Stimulated activated CD4-positive, alpha-beta T cell treated with anti-CD3 and anti-CD28 coated beads, Interleukin-2, amount 100 ng/mL, for 24 hours (primary cell): ENCODE measurements at regions not wholly inside any gene's neighbourhood (a gene's known extent, or its start where the extent isn't known, plus 50 kb on each side); places are given as distances from the start of the nearest gene placed in this dataset.

Source experiments
- DNase-seq, 2 donors: peaks; one replicate each; pipeline ENCODE4 v3.0.0-alpha.2; 2020

DNA sequence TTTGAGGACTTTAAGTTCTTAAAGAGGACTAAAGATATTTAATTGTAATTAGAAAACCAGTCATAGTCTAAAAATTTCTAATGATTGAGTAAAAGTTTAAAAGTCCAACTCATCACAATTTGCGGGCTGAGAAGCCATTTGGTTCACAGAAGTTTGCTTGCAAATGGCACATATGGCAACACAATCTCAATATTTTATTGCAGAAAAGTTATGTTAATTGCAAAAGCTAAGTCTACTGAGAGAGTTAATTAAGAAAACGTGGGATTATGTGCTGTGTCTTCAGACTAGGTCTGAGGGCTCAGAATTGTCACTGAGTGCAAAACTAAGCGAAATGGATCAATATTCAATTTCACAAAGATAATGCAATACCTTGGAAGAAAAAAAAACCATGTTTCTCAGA is 289.7 kb downstream of the PYDC2 start:
- DNase-seq = no peak

DNA sequence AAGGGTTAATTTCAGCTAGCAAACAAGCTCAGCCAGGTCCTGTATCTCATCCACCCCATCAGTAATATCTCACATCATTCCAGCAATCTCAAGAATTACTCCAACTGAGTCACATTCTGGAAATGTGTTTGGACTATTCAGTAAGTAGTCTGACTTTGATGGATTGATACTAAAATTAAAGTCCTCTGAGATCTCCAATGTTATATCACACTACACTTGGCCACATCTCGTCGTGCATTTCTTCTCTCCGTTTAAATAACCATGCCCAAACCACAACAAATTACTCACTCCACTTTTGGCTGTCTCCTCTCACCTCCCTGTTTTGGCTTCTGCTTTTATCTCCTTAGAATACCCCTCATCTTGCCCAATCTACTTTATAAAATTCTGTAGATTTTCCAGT is 292.2 kb downstream of the PYDC2 start:
- DNase-seq = no peak

- no peak for DNase-seq
Measured at GRCh38 chr3:191761906-191762305, 300.9 kb downstream of the PYDC2 start.

DNA sequence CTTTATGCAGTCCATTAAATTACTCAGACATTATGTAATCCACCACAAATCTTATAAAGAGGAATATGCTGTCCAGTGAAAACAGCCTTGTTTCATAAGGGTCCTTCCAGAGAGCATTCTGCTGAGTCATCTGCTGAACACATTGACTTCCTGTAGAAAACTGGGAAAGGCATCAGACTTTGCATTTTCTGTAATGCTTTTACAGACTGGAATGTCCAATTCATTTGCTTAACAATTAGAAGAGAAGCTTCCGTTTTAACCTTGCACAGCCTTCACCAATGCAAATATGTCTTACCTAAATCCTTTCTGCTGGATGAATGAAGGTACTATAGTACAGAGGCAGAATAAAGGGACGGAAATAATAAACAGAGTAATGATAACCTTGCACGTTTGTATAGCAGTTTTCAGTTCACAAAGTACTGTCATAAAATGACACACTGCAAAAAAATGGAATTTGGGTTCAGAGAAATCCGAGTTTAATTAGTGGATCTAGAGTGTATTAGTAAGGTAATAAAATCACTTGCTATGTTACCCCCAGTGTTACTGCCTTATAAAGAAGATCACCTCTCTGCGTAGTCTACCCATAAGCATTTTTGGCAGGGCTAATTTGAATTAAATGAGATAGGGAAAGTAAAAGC is 301.5 kb downstream of the PYDC2 start:
- no peak for DNase-seq

DNA sequence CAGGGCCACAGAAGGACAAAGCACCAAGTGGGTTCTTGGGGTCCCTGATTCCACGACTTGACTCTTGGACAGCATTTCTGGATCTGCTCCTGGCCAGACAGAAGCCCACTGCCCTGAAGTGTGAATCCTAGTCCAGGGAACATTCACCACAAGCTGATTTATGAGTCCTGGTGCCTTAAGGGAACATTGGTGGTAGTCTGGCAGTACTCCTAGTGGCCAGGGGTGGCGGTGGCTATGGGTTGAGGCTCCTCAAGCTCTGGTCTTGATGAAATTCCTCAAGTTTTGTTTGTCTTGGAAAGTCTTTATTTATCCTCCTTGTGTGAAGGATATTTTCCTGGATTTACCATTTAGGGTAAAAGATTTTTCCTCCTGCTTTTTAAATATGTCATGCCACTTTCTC is 307.5 kb downstream of the PYDC2 start:
- no peak for DNase-seq

DNA sequence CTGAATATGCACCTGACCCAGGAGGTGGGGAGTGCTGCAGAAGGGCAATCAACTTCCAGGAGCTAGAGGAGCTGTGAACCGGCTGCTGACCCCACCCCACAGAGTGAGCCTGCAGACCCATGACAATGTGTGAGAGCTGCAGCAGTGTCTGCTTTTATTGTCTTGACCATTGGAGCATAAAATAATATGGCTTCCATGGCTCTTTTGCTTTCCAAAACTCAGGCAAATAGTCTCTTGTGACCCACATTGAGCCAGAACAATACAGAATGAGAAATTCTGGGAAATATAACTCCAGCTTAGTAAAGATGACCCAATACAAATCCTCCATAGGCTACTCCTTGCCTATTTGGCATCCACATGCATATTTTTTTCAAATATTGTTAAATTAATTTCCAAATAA is 309.6 kb downstream of the PYDC2 start:
- no peak for DNase-seq

GRCh38 chr3:191774485-191774884 is 313.5 kb downstream of the PYDC2 start:
- DNase-seq = no peak

DNA sequence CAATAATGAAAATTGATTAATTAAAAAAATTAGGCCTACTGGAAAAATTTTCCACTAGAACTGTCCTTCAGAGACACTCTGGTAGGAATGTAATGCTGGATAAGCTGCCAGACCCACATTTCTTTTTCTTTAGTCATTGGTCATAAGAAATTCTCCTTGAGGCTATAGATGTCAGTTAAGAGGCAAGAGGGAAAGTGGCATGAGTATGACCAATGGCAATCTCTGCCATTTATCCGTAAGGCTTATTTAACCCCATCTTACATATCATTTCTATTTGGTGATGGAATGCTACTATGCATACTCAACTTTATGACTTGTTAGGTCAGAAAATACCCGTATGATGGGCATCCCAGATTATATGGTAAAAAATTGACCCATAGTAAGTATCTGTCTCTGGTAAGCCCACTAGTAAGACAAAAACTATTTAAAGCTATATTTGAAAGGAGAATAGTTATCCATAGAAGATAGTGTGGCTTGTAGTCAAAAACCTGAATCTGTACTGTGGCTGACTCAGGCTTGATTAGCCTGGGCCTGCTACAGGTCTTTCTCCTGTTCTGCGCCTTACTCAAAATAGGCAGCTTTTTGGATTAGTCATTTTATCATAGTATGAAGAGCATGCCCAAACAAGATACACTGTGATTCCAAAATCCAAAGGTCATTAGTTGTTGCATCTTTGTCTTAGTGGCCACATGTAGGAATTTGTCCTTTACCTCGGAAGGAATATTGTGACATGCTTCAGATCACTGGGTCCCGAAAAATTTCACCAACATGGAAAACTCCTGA is 314.7 kb downstream of the PYDC2 start:
- no peak for DNase-seq

GRCh38 chr3:191781044-191781443 is 320.1 kb downstream of the PYDC2 start:
- no peak for DNase-seq

- DNase-seq = no peak
Measured at GRCh38 chr3:191783024-191783423, 322.1 kb downstream of the PYDC2 start.

- DNase-seq = no peak
Measured at GRCh38 chr3:191790934-191791333, 330.0 kb downstream of the PYDC2 start.

DNA sequence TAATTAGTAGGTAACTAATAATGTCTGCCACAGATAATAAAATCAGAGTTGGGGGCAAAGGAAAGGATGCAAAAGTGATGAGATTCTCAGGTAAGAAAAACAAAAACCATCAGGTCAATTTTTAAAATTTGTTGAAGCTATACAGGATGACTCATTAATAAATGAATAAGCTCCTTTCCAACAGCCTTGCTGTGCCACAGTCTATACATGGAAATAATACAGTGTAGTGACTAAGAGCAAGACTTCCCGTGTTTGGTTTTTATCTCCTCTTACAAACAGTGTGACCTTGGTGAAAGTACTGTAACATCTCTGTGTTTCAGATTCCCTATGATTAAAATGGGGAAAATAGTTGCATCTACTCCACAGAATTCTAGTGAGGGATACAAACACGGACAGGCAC is 331.6 kb downstream of the PYDC2 start:
- no peak for DNase-seq

DNA sequence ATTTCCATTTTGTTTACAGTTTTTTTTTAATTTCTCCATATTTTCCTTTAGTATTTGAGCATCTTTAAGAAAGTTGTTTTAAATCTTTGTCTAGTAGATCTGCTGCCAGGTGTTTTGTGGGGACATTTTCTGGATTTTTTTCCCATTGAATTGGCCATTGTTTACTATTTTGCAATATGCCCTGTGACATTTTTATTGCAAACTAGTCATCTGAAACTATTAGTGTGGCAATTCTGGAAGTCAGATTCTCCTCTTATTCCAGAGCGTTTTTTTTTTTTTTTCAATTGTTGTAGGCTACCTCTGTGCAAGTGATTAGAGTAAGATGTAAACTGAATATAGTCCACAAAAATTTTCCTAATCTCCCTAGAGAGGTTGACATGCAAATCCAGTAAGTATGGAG is 334.2 kb downstream of the PYDC2 start:
- no peak for DNase-seq

DNA sequence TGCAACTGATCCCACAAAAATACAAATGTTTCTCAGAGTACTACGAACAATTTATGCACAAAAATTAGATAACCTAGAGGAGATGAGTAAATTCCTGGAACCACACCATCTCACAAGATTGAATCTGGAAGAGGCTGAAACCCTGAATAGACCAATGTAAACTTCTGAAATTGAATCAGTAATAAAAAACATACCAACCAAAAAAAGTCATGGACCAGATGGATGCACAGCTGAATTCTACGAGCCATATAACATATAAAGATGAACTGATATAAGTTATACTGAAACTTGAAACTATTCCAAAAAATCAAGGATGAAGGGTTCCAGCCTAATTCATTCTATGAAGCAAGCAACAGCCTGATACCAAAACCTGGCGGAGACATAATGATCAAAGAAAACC is 336.3 kb downstream of the PYDC2 start:
- no peak for DNase-seq

- DNase-seq = no peak
Measured at GRCh38 chr3:191802671-191803070, 341.7 kb downstream of the PYDC2 start.

GRCh38 chr3:191804935-191805334 is 344.0 kb downstream of the PYDC2 start:
- no peak for DNase-seq

GRCh38 chr3:191808073-191808472 is 347.1 kb downstream of the PYDC2 start:
- DNase-seq = no peak

DNA sequence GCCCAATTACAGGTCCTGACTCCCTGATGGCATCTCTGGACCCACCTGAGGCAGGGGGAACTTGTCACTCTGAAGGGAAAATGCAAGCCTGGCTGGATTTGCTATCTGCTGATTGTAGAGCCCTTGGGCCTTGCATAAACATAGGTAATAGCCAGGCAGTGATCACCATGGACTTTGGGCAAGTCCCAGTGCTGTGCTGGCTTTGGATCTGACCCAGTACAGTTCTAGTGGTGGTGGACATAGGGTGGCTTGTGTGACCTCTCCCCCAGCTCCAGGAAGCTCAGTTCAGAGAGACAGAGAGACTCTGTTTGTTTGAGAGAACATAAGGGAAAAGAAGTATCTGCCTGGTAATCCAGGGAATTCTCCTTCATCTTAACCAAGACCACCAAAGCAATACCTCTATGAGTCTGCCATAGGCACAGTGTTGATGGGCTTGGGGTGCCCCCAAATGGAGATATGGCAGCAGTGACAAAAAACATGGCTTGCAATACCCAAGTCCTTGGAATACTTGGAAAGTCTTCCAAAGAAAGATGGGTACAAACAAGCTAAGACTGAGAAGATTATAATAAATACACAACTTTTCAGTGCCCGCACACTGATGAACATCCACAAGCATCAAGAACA is 348.5 kb downstream of the PYDC2 start:
- no peak for DNase-seq

- no peak for DNase-seq
Measured at GRCh38 chr3:191813245-191813644, 352.3 kb downstream of the PYDC2 start.

GRCh38 chr3:191848818-191849217 is 387.9 kb downstream of the PYDC2 start:
- no peak for DNase-seq

DNA sequence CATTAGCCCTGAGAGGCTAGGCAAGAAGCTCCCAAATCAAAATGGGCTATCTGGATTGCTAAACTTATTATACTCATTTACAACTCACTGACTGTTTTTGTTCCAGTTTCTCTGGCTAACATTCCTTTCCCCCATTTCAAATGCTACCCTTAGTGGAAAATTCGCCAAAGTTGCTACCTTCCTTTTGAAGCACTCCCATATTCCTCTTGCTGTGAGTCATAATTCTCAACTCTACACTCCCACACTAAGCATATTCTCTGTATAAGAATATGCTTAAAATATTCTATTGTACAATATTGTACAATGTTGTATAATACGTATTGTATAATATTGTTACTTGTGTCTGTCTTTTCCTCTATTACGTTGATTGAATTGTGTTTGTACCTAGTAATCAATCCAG is 398.6 kb downstream of the PYDC2 start:
- no peak for DNase-seq

GRCh38 chr3:191869738-191870415 is 408.9 kb downstream of the PYDC2 start:
- no peak for DNase-seq

GRCh38 chr3:191873736-191874135 is 412.8 kb downstream of the PYDC2 start:
- DNase-seq = no peak

DNA sequence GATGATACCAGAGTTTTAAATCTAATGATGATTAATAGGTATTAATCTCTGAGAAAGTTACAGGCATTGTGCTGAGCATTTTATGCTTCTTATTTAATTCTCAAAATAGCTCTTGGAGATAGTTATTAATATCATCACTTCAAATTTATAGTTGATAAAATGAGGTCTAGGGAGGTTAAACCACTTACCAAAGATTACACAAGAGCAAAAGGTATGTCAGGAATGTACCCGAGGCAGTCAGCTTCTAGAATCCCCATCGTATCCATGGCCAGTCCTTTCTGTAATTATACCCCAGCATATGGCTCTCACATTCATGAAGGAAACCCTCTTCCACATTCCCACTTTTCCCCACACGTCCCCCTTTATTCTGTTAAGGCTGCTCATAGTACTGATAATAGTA is 421.3 kb downstream of the PYDC2 start:
- DNase-seq = no peak
